Small intestine (tissue), 7 donors: ENCODE measurements at regions not wholly inside any gene's neighbourhood (a gene's known extent, or its start where the extent isn't known, plus 50 kb on each side); places are given as distances from the start of the nearest gene placed in this dataset.
A peak's percentile ranks its signal among the peaks of the same experiment; 100 is the strongest.

Experiments
- DNase-seq, 2 donors: peaks; one replicate each; pipeline versions ENCODE4 v3.0.0 to v3.0.0-alpha.2; 2013
- FAIRE-seq: peaks from 2 replicates; lab custom pipeline; 2012; peaks lifted over from hg19 to GRCh38; lab: Jason Lieb, UNC
- H3K27ac ChIP-seq, 3 donors: one replicate each; pipeline ENCODE4 v1.5.1; 2013; ENCODE audit warnings: low read length in 2 of 3, mild to moderate bottlenecking in 2 of 3, control low read depth in 1 of 3, inconsistent platforms in 1 of 3, low read depth in 1 of 3, moderate library complexity in 1 of 3
- H3K27me3 ChIP-seq, 3 donors: one replicate each; pipeline ENCODE4 v1.6.1; 2013; ENCODE audit warnings: low read length in 3 of 3, inconsistent platforms in 1 of 3; ENCODE audit not compliant: control insufficient read depth in 3 of 3, insufficient read depth in 3 of 3
- H3K36me3 ChIP-seq, 3 donors: one replicate each; pipeline ENCODE4 v1.6.1; 2013; ENCODE audit warnings: low read length in 3 of 3, inconsistent platforms in 1 of 3, low read depth in 1 of 3, mild to moderate bottlenecking in 1 of 3, moderate library complexity in 1 of 3; ENCODE audit not compliant: control insufficient read depth in 3 of 3, insufficient read depth in 2 of 3
- H3K4me1 ChIP-seq, 3 donors: one replicate each; pipeline ENCODE4 v1.6.1; 2013; ENCODE audit warnings: low read length in 2 of 3, inconsistent platforms in 1 of 3, low read depth in 1 of 3, mild to moderate bottlenecking in 1 of 3, moderate library complexity in 1 of 3; ENCODE audit not compliant: control insufficient read depth in 3 of 3, insufficient read depth in 2 of 3
- H3K4me3 ChIP-seq, 3 donors: one replicate each; pipeline ENCODE4 v1.5.1; 2013; ENCODE audit warnings: low read length in 3 of 3, control low read depth in 1 of 3, inconsistent platforms in 1 of 3, low read depth in 1 of 3, mild to moderate bottlenecking in 1 of 3, moderate library complexity in 1 of 3
- H3K9me3 ChIP-seq, 2 donors: one replicate each; pipeline ENCODE4 v1.6.1; 2013; ENCODE audit warnings: low read depth in 1 of 2, low read length in 1 of 2; ENCODE audit not compliant: control insufficient read depth in 2 of 2, insufficient read depth in 1 of 2
- WGBS, 3 donors: extraction: QIAGEN DNeasy Blood & Tissue Kit; methylation state at CpG; one replicate each; pipeline ENCODE4 v1.1.7; 2013; 5-methylcytosine and 5-hydroxymethylcytosine counted together
- donor health status: healthy with polysubstance abuse.
- donor health status: control.
- donor health status: control.
- donor health status: Bipolar disorder and iron deficiency.
- donor health status: healthy.

DNA sequence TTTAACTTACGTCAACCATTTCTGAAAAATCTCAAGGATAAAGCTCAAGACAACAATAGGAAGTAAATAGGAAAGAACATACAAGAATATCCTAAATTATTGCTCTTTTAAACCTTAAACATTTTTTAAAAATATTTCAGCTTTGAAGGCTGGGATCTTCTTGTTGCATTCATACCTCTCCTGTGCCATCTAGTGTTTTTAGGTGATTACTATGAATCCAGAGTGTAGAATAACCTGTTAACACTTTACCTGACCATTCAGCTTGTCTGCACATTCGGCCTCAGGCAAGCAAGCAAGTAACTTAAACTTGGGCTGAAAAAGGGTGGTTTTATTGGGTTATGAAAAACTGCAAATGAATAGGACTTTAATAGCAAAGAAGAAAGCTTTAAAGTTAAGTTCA, 507.8 kb upstream of the INTU start:
- 66 to 89% (median 76%) methylated on average over 2 of the region's 2 CpGs for WGBS, 3 donors
- peaks cover 0 to 3% of the 10 kb centered on the region in 2 donors for H3K9me3 ChIP-seq
- no peak for FAIRE-seq

DNA sequence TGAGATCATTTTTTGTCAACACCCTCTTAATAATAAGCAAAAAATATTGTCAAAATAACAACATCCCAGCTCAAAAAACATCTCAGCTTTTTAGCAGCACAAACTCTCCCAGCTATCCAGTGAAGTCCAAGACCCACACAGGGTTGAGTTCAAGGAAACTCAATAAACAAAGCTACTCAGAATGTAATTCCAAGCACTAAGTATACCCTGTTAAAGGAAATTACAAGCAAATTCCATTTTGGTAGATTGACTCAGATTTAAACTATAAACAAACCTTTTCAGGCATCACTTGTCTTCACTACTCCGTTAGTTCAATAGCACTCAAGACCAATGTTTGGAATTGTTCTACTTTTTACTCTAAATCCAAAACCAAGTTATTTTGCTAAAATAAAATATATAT, 506.0 kb upstream of the INTU start:
- H3K4me3 ChIP-seq, result no peak overlapping the region
- H3K27me3 ChIP-seq, result no peaks in the 10 kb centered on the region
- no peak overlapping the region for H3K27ac ChIP-seq
- no peaks in the 10 kb centered on the region for H3K36me3 ChIP-seq
- FAIRE-seq (no peak), DNase-seq (no peak)
- peaks cover 0 to 3% of the 10 kb centered on the region in 2 donors for H3K9me3 ChIP-seq
- 74 to 81% (median 79%) methylated on average over 1 of the region's 1 CpG for WGBS, 3 donors
- H3K4me1 ChIP-seq, result no peaks in the 10 kb centered on the region

More for the DNA sequence above, 507.8 kb upstream of the INTU start:
- Histone ChIP-seq H3K4me1 (no peaks in the 10 kb centered on the region), H3K27me3 (no peaks in the 10 kb centered on the region), H3K4me3 (no peak overlapping the region), H3K36me3 (no peaks in the 10 kb centered on the region), H3K27ac (no peak overlapping the region)
- DNase-seq, result no peak

DNA sequence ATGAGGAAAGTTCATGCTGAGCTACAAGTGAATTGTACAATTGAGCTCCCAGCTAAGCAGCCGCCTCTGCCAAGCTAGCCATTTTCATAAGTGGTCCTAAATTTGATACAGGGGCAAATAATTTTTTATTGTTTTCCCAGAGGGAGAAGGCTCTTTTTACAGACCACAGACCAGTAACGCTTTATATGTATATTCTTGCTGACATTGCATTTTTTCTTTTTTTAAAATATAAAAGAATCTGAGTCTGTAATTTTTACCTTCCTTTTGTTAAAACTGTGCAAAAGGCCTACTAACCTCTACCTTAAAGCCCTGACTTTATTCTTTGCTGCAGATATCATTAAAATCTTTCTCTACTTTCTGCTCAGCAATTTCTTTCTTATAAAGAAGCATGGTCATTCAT, 501.2 kb upstream of the INTU start:
- H3K27me3 ChIP-seq, result no peaks in the 10 kb centered on the region
- no peaks in the 10 kb centered on the region for H3K36me3 ChIP-seq
- H3K9me3 ChIP-seq, result no peaks in the 10 kb centered on the region
- no peak overlapping the region for H3K4me3 ChIP-seq
- WGBS, 3 donors, result 88 to 95% (median 91%) methylated on average over 2 of the region's 2 CpGs
- H3K27ac ChIP-seq, result no peak overlapping the region
- FAIRE-seq (no peak), DNase-seq (no peak)
- H3K4me1 ChIP-seq, result no peaks in the 10 kb centered on the region

DNA sequence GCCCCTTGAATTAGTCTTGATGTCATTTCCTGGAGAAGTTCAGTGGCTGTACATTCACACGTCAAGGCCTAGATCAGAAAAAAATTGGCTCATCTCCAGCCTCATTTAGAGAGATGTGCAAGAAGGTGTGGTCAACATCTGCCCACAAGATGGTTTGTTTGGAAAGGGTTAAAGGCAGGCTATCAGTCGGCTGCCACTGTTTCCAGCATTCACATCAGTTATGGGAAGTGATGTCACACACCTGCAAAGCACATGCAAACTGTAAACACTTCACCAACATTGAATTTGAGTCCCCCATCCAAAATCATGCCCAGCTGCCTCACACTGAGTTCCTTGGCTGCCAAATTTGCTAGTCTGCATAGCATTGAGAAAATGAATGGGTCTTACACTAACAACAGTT, 498.3 kb upstream of the INTU start:
- DNase-seq, result no peak
- H3K9me3 ChIP-seq, result no peaks in the 10 kb centered on the region
- H3K27ac ChIP-seq, result no peak overlapping the region
- no peaks in the 10 kb centered on the region for H3K36me3 ChIP-seq
- H3K27me3 ChIP-seq, result no peaks in the 10 kb centered on the region
- no peaks in the 10 kb centered on the region for H3K4me1 ChIP-seq
- no peak overlapping the region for H3K4me3 ChIP-seq
- FAIRE-seq, result no peak
- WGBS, 3 donors, result 30 to 48% (median 38%) methylated on average over 2 of the region's 2 CpGs

DNA sequence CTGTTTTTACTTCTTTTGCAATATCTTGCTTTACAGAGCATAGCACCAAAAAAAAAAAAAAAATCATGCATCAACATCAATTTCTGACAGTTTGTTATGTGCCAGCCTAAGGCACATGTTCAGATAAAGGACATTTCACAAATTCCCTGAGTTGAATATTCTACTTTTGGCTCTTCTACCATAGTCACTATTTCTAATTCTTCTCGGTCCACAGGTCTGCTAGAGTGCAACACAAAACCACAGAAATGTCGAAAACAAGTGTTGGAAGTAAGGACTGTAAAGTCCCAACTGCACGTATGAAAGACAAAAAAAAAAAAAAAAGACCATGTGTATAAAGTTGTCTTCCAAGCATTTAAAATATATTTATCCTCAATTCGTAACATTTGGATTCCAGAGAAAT, 494.2 kb upstream of the INTU start:
- Histone ChIP-seq H3K27me3 (no peaks in the 10 kb centered on the region), H3K9me3 (no peaks in the 10 kb centered on the region), H3K36me3 (no peaks in the 10 kb centered on the region), H3K27ac (no peak overlapping the region), H3K4me1 (no peaks in the 10 kb centered on the region), H3K4me3 (no peak overlapping the region)
- WGBS, 3 donors, result 76 to 83% (median 79%) methylated on average over 4 of the region's 4 CpGs
- FAIRE-seq (no peak), DNase-seq (no peak)

DNA sequence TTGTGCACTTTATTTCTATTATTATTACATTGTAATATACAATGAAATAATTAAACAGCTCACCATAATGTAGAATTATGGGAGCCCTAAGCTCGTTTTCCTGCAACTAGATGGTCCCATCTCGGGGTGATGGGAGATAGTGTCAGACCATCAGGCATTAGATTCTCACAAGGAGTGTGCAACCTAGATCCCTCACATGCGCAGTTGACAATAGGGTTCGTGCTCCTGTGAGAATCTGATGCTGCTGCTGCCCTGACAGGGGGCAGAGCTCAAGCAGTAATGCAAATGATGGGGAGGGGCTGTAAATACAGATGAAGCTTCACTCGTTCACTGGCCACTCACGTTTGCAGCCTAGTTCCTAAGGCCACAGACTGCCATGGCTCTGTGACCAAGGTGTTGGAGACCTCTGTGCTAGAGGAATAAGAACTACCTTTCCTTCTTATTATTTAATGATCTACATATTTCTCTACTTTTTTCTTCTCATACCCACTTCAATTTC, 492.9 kb upstream of the INTU start:
- no peak for DNase-seq
- H3K9me3 ChIP-seq, result no peaks in the 10 kb centered on the region
- H3K4me1 ChIP-seq, result no peaks in the 10 kb centered on the region
- H3K27ac ChIP-seq, result no peak overlapping the region
- no peak for FAIRE-seq
- no peaks in the 10 kb centered on the region for H3K27me3 ChIP-seq
- no peak overlapping the region for H3K4me3 ChIP-seq
- 45 to 78% (median 62%) methylated on average over 6 of the region's 6 CpGs for WGBS, 3 donors
- no peaks in the 10 kb centered on the region for H3K36me3 ChIP-seq

DNA sequence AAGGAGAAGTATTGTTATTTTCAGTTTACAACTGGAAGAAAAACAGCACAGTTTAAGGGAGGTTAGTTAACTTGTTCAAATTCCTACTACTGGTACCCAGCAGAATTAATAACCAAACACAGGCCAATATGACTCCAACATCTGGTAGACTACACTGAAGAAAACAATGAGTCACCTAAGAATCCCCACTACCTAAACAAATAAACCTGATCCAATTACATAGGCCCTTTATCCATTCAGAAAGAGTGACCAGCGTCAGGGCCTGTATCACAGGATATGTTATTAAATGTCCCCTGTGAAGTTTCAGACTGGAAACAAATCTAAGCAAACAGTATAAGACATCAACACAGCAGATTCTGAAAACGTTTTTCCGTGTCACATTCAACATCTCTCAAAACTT, 492.5 kb upstream of the INTU start:
- no peak overlapping the region for H3K4me3 ChIP-seq
- DNase-seq (no peak), FAIRE-seq (no peak)
- 53 to 73% (median 67%) methylated on average over 3 of the region's 3 CpGs for WGBS, 3 donors
- no peaks in the 10 kb centered on the region for H3K36me3 ChIP-seq
- no peak overlapping the region for H3K27ac ChIP-seq
- no peaks in the 10 kb centered on the region for H3K27me3 ChIP-seq
- no peaks in the 10 kb centered on the region for H3K4me1 ChIP-seq
- H3K9me3 ChIP-seq, result no peaks in the 10 kb centered on the region

DNA sequence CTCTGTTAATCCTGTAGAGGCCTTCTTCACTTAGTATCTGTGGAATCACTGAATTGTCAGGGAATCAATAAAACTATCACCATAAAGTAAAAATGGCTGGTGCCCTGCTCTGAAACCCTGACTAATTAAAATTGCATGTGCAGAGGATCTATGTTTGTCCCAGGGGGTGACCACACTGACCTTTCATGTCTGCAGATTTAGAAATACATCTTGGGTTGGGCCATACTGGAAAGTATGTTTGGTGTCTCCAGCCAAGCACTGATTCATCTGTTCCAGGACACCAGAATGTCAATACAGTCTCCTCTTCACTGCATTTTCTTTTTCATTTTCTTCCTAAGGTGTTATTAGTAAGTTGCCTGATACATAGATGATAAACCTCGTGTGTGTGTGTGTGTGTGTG, 490.9 kb upstream of the INTU start:
- H3K27ac ChIP-seq, result peak overlapping the region in 1 of 3 donors; percentile 17
- no peaks in the 10 kb centered on the region for H3K9me3 ChIP-seq
- H3K4me1 ChIP-seq, result no peaks in the 10 kb centered on the region
- FAIRE-seq (no peak), DNase-seq (no peak)
- H3K27me3 ChIP-seq, result no peaks in the 10 kb centered on the region
- no peaks in the 10 kb centered on the region for H3K36me3 ChIP-seq
- 53 to 63% (median 58%) methylated on average over 1 of the region's 1 CpG for WGBS, 3 donors
- H3K4me3 ChIP-seq, result no peak overlapping the region

DNA sequence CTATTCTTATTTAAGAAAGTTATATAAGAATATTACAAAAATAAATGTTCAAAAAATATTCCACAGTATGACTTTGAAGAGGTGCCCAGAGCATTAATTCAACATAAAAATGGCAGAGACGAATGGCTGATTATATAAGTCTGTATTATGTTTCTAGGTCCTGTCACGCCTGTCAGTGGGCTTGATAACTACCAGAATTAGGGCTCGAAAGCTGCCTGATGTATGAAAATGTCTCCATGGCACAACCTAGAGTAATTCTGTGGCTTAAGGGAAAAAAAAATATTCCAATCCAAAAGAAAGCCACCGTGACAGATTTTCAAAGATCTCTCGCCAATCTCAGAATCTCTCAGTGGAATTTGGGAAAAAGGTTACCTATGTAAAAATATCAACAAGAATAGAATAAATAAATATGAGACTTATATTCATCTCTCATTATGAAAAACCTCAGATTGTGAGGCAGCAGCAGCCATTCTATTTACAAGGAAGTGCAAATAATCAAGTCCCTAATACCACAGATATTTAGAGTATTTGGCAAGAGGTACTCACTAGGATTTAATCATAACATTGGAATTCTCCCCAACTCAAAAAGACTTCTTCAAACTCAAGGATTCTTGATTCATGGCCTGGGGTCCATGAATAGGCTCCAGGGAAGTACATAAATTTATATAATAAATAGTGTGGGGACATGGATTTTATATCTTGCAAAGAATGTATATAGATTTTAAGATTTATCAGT, 489.1 kb upstream of the INTU start:
- no peak overlapping the region for H3K27ac ChIP-seq
- FAIRE-seq (no peak), DNase-seq (no peak)
- H3K4me3 ChIP-seq, result no peak overlapping the region
- H3K4me1 ChIP-seq, result no peaks in the 10 kb centered on the region
- H3K9me3 ChIP-seq, result no peaks in the 10 kb centered on the region
- H3K27me3 ChIP-seq, result no peaks in the 10 kb centered on the region
- WGBS, 3 donors, result 54 to 67% (median 59%) methylated on average over 5 of the region's 5 CpGs
- no peaks in the 10 kb centered on the region for H3K36me3 ChIP-seq
